Mesendoderm (in vitro differentiated cells): ENCODE measurements at regions not wholly inside any gene's neighbourhood (a gene's known extent, or its start where the extent isn't known, plus 50 kb on each side); places are given as distances from the start of the nearest gene placed in this dataset.

ENCODE experiments used
- DNase-seq: peaks from one replicate; pipeline ENCODE4 v3.0.0; 2013
- H2AK5ac ChIP-seq: 2 replicates; pipeline ENCODE4 v1.6.1; 2013; ENCODE audit warnings: low read length, inconsistent platforms
- H2BK120ac ChIP-seq: 2 replicates; pipeline ENCODE4 v1.6.1; 2013; ENCODE audit warnings: low read depth, mild to moderate bottlenecking, low read length, moderate library complexity, mixed read lengths
- H2BK15ac ChIP-seq: replicated peaks from 2 replicates; pipeline ENCODE4 v1.6.1; 2013; ENCODE audit warnings: low read depth, mild to moderate bottlenecking, moderate library complexity
- H2BK5ac ChIP-seq: 2 replicates; pipeline ENCODE4 v1.6.1; 2013; ENCODE audit warnings: low read length, inconsistent platforms
- H3K18ac ChIP-seq: 2 replicates; pipeline ENCODE4 v1.6.1; 2013; ENCODE audit warnings: mild to moderate bottlenecking, low read length, mixed read lengths
- H3K23ac ChIP-seq: one replicate; pipeline ENCODE4 v1.6.1; 2013; ENCODE audit warnings: low read length
- H3K27ac ChIP-seq: 2 replicates; pipeline ENCODE4 v1.5.1; 2013; ENCODE audit warnings: low read depth, mild to moderate bottlenecking, inconsistent platforms, low read length, moderate library complexity
- H3K27me3 ChIP-seq: 2 replicates; pipeline ENCODE4 v1.6.1; 2013; ENCODE audit warnings: low read length, control low read depth, mild to moderate bottlenecking, inconsistent platforms; ENCODE audit not compliant: insufficient read depth, poor library complexity
- H3K36me3 ChIP-seq: 2 replicates; pipeline ENCODE4 v1.6.1; 2013; ENCODE audit warnings: low read length, inconsistent platforms; ENCODE audit not compliant: control insufficient read depth, insufficient read depth
- H3K4ac ChIP-seq: one replicate; pipeline ENCODE4 v1.6.1; 2013; ENCODE audit warnings: low read depth, mild to moderate bottlenecking, low read length, moderate library complexity
- H3K4me1 ChIP-seq: 2 replicates; pipeline ENCODE4 v1.6.1; 2013; ENCODE audit warnings: low read depth, low read length, inconsistent platforms; ENCODE audit not compliant: control insufficient read depth
- H3K4me2 ChIP-seq: 2 replicates; pipeline ENCODE4 v1.6.1; 2013; ENCODE audit warnings: low read length
- H3K4me3 ChIP-seq: 2 replicates; pipeline ENCODE4 v1.5.1; 2013; ENCODE audit warnings: mild to moderate bottlenecking, low read length
- H3K56ac ChIP-seq: one replicate; pipeline ENCODE4 v1.6.1; 2013; ENCODE audit warnings: low read length
- H3K79me1 ChIP-seq: 2 replicates; pipeline ENCODE4 v1.6.1; 2013; ENCODE audit warnings: low read length, inconsistent platforms
- H3K79me2 ChIP-seq: 2 replicates; pipeline ENCODE4 v1.6.1; 2013; ENCODE audit warnings: mild to moderate bottlenecking, low read length; ENCODE audit not compliant: control insufficient read depth, insufficient read depth
- H3K9ac ChIP-seq: 2 replicates; pipeline ENCODE4 v1.6.1; 2013; ENCODE audit warnings: low read length, inconsistent platforms
- H4K5ac ChIP-seq: one replicate; pipeline ENCODE4 v1.6.1; 2013; ENCODE audit warnings: low read length
- H4K8ac ChIP-seq: one replicate; pipeline ENCODE4 v1.6.1; 2013; ENCODE audit warnings: low read depth, mild to moderate bottlenecking, control low read depth, low read length, moderate library complexity
- WGBS: extraction: QIAGEN DNeasy Blood & Tissue Kit; methylation state at CpG from one replicate; pipeline ENCODE4 v1.1.7; 2013; ENCODE audit warnings: low lambda C conversion rate, missing lambda C conversion rate; ENCODE audit not compliant: insufficient coverage; ENCODE audit errors: extremely low coverage; 5-methylcytosine and 5-hydroxymethylcytosine counted together

DNA sequence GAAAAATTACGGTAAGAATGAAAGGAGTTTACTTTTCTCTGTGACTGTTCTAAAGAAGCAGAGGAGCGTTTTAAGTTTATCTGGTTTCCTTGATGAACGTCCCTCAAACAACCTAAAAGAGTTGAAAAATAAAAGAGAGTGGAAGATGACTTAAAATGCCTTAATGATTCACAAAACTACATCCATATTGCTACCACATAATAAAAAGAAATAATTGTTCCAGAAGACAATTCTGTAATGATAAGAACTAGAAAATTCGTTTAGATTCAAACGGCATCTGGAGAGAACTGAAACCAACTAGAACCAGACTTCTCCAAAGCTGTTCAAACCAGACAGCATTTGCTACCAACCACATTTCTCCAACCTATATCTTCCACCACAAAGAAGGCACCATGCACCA is 68.1 kb downstream of the TEKT4 start:
- H3K79me1 ChIP-seq = no peaks in the 10 kb centered on the region
- no peak overlapping the region for H2BK15ac ChIP-seq
- H3K4ac ChIP-seq = no peak overlapping the region
- no peak overlapping the region for H3K4me3 ChIP-seq
- no peak overlapping the region for H3K18ac ChIP-seq
- H4K5ac ChIP-seq = no peak overlapping the region
- no CpG with 5 or more reads among the region's 5 CpGs for WGBS
- no peak for DNase-seq
- H2AK5ac ChIP-seq = no peak overlapping the region
- H3K36me3 ChIP-seq = no peaks in the 10 kb centered on the region
- no peak overlapping the region for H4K8ac ChIP-seq
- H3K27ac ChIP-seq = no peak overlapping the region
- no peak overlapping the region for H2BK5ac ChIP-seq
- H3K9ac ChIP-seq = no peak overlapping the region
- no peak overlapping the region for H3K4me2 ChIP-seq
- H3K56ac ChIP-seq = no peak overlapping the region
- H2BK120ac ChIP-seq = no peak overlapping the region
- no peak overlapping the region for H3K23ac ChIP-seq
- no peaks in the 10 kb centered on the region for H3K79me2 ChIP-seq
- no peaks in the 10 kb centered on the region for H3K4me1 ChIP-seq
- no peaks in the 10 kb centered on the region for H3K27me3 ChIP-seq

DNA sequence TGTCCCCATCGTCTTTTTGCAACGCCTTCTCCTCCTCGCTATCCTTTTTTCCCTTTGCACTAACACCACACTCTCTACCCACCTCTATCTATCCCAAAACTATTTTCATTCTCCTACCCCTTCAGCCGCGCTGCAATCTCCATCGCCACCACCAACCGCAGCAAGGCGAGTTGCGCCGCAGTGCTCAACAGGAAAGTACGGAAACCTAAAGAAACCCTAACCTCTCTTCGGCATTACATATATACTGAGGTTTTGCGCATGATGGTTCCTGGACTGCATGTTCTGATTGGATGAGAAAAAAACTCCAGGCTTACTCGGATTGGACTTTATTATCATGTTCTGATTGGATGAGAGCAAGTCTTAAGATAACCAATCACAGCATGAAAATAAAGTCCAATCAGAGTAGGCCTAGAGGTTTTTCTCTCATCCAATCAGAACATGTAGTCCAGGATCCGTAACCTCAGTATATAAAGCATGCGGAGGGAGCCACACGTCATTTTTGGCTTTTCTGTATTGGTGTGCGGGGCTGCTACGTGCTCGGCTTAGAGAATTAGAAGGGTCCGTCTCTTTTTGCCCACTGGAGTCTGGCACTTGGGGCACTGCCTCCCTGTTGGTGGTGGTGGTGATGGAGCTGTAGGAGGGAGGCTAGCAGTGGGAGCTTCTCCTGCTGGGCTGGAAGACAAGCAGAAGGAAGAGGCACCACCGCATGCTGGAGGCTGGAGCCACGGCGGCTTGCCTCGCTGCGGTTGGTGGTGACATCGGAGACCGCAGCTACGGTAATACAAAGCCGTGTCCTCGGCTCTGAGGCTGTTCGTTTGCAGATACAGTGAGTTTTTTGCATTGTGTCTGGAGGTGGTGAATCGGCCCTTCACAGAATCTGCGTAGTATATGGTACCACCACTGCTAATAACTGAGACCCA is 76.1 kb downstream of the TEKT4 start:
- Histone ChIP-seq H3K36me3 (no peaks in the 10 kb centered on the region), H3K79me2 (no peaks in the 10 kb centered on the region)

DNA sequence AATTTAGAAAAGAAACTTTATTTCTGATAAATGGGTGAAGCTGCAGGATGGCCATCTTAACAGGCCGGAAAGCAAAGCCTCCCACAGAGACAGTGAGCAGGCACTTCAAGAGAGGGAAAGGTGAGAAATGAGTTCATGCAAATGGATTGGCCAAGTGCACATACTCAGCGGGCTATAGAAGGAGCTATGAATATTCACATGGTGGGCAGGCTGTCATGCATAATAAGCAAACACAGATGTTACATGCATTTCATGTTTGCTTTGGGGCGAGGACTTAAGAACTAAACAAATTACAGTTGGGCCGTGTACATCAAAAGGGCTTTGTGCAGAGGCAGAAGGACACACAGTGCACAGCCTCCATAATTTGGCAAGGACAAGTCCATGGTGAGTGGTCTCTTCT is 69.8 kb upstream of the MAL start:
- Histone ChIP-seq H2BK15ac (no peak overlapping the region), H3K18ac (no peak overlapping the region), H3K56ac (no peak overlapping the region), H3K23ac (no peak overlapping the region), H3K79me2 (no peaks in the 10 kb centered on the region), H2BK120ac (no peak overlapping the region), H4K8ac (no peak overlapping the region), H3K9ac (no peak overlapping the region), H4K5ac (no peak overlapping the region), H2AK5ac (no peak overlapping the region), H3K4me2 (no peak overlapping the region), H2BK5ac (no peak overlapping the region), H3K4me3 (no peak overlapping the region), H3K4ac (no peak overlapping the region), H3K27ac (no peak overlapping the region), H3K27me3 (no peaks in the 10 kb centered on the region), H3K4me1 (no peaks in the 10 kb centered on the region), H3K36me3 (no peaks in the 10 kb centered on the region), H3K79me1 (no peaks in the 10 kb centered on the region)
- DNase-seq = no peak
- no CpG with 5 or more reads among the region's 4 CpGs for WGBS

More for the DNA sequence above, 76.1 kb downstream of the TEKT4 start:
- no peak overlapping the region for H3K56ac ChIP-seq
- 100% methylated on average over 5 of the region's 34 CpGs for WGBS
- no peak overlapping the region for H3K4me3 ChIP-seq
- no peak overlapping the region for H3K23ac ChIP-seq
- no peaks in the 10 kb centered on the region for H3K4me1 ChIP-seq
- no peaks in the 10 kb centered on the region for H3K27me3 ChIP-seq
- no peak overlapping the region for H2BK15ac ChIP-seq
- H2BK5ac ChIP-seq = no peak overlapping the region
- no peak overlapping the region for H2AK5ac ChIP-seq
- H3K27ac ChIP-seq = no peak overlapping the region
- H3K4me2 ChIP-seq = no peak overlapping the region
- H3K18ac ChIP-seq = no peak overlapping the region
- H4K8ac ChIP-seq = no peak overlapping the region
- H4K5ac ChIP-seq = no peak overlapping the region
- H3K79me1 ChIP-seq = no peaks in the 10 kb centered on the region
- no peak overlapping the region for H3K9ac ChIP-seq
- no peak for DNase-seq
- H2BK120ac ChIP-seq = no peak overlapping the region
- no peak overlapping the region for H3K4ac ChIP-seq

DNA sequence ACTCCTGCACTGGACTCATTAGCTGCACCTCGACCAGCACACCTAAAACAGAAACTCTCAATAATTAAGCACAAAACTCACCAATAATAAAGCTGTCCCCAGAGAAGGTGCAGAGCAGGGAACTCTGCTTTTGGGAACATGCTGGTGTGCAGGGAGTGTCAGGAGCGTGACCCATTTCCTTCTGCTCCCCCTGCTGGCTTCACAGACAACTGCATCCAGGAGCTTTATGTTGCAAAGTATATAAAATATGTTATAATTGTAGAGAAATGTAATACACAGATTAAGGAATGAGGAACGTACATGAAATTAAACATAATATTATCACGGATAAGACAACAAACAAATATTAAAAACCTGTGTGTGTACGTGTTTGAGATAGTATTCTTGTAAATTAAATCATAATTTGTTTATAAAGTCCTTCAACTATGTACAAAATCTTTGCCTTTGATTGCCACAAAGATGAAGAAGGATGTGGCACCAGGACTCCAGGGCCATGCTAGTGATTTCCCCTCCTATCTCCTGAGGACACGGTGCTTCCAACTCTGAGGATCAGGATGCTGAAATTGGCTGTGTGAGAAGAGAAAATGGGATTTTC is 68.6 kb upstream of the MAL start:
- H3K36me3 ChIP-seq = no peaks in the 10 kb centered on the region
- no peaks in the 10 kb centered on the region for H3K79me2 ChIP-seq
- H3K18ac ChIP-seq = no peak overlapping the region
- no peak overlapping the region for H3K4me3 ChIP-seq
- no peak overlapping the region for H3K23ac ChIP-seq
- H4K8ac ChIP-seq = no peak overlapping the region
- H2AK5ac ChIP-seq = no peak overlapping the region
- H4K5ac ChIP-seq = no peak overlapping the region
- no peaks in the 10 kb centered on the region for H3K79me1 ChIP-seq
- H3K4me2 ChIP-seq = no peak overlapping the region
- H3K9ac ChIP-seq = no peak overlapping the region
- H3K27me3 ChIP-seq = no peaks in the 10 kb centered on the region
- no peak overlapping the region for H3K4ac ChIP-seq
- H2BK15ac ChIP-seq = no peak overlapping the region
- H2BK5ac ChIP-seq = no peak overlapping the region
- DNase-seq = peak; percentile 15
- H2BK120ac ChIP-seq = no peak overlapping the region
- H3K4me1 ChIP-seq = no peaks in the 10 kb centered on the region
- no peak overlapping the region for H3K56ac ChIP-seq
- H3K27ac ChIP-seq = no peak overlapping the region
- WGBS = no CpG with 5 or more reads among the region's 6 CpGs

DNA sequence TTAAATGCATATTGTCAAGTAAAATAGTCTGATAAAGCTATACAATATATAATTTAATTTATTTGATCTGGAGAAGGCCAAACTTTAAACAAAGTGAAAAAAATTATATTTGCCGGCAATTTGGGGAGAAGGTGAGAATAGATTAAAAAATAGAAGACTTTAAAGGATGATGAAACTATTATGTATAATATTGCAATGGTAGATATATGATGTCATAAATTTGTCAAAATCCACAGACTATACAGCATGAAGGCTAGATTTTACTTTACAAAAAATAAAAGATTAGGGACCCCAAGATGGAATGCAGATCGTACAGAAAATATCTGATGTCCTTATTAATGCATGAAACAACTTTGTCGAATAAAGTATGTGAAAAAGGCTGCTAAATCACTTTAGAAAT is 67.3 kb upstream of the MAL start:
- H3K4me2 ChIP-seq = no peak overlapping the region
- H2AK5ac ChIP-seq = no peak overlapping the region
- DNase-seq = no peak
- no peak overlapping the region for H2BK15ac ChIP-seq
- no peaks in the 10 kb centered on the region for H3K79me2 ChIP-seq
- H3K4me1 ChIP-seq = no peaks in the 10 kb centered on the region
- no peak overlapping the region for H2BK120ac ChIP-seq
- H4K8ac ChIP-seq = no peak overlapping the region
- H3K27ac ChIP-seq = no peak overlapping the region
- H3K23ac ChIP-seq = no peak overlapping the region
- no peaks in the 10 kb centered on the region for H3K36me3 ChIP-seq
- no peak overlapping the region for H3K18ac ChIP-seq
- H4K5ac ChIP-seq = no peak overlapping the region
- no peak overlapping the region for H3K56ac ChIP-seq
- WGBS = no CpG with 5 or more reads among the region's 3 CpGs
- no peak overlapping the region for H3K4me3 ChIP-seq
- H3K9ac ChIP-seq = no peak overlapping the region
- H3K4ac ChIP-seq = no peak overlapping the region
- no peaks in the 10 kb centered on the region for H3K79me1 ChIP-seq
- no peaks in the 10 kb centered on the region for H3K27me3 ChIP-seq
- no peak overlapping the region for H2BK5ac ChIP-seq
